ENCODE measurements at regions not wholly inside any gene's neighbourhood (a gene's known extent, or its start where the extent isn't known, plus 50 kb on each side); places are given as distances from the start of the nearest gene placed in this dataset. TPM values are rescaled to one million over a fixed set of nuclear protein-coding genes. Genes with fewer than 3 reads are reported as not detected.

DNA sequence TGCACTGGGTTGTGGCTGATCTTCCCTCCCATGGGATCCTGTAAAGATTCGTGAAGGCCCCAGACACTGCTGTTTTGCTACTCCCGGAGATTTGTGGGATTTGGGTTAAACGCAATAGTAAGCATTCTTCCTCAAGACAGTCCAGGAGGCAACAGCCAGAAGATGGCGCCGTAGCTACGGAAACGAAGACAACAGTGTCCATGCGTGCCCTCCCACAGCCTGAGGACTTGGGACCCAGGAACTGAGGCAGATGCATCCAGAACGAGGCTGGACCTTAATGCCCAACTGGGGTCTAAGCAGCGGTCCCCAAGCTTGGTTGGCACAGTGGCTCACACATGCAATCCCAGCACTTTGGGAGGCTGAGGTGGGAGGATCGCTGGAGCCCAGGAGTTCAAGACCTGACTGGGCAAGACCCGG, 57.6 kb upstream of the ZNF507 start:
- no CpG with 5 or more reads among the region's 12 CpGs for WGBS (ENCODE audit: extremely low coverage, insufficient coverage, low lambda C conversion rate)
- DNase-seq, result peak; percentile 89
- H3K79me2 ChIP-seq (ENCODE audit: control insufficient read depth, insufficient read depth, low read length), result no peaks in the 10 kb centered on the region

DNA sequence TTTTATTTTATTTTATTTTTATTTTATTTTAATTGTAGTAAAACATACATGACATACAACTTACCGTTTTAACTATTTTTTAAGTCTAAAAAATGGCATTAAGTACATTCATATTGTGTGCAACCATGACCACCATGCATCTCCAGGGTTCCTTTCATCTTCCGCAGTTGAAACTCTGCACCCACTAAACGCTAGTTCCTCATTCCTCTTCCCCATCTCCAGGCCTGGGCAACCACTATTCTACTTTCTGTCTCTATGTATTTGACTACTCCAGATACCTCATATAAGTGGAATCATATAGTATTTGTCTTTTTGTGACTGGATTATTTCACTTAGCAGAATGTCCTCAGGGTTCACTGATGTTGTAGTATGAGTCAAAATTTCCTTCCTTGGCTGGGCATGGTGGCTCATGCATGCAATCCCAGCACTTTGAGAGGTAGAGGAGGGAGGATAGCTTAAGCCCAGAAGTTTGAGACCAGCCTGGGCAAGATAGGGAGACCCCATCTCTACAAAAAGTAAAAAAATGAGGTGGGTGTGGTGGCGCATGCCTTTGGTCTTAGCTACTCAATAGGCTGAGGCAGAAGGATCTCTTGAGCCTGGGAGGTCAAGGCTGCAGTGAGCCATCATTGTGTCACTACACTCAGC, 55.7 kb upstream of the ZNF507 start:
- Histone ChIP-seq H3K23ac (ENCODE audit: low read length) (no peak overlapping the region), H3K9ac (ENCODE audit: low read length) (no peak overlapping the region), H3K4me1 (ENCODE audit: control insufficient read depth, low read depth, low read length) (no peaks in the 10 kb centered on the region), H3K79me2 (ENCODE audit: control insufficient read depth, insufficient read depth, low read length) (no peaks in the 10 kb centered on the region), H4K8ac (ENCODE audit: low read depth, low read length) (no peak overlapping the region), H3K4me3 (ENCODE audit: low read length) (no peak overlapping the region), H3K4me2 (ENCODE audit: low read length) (no peak overlapping the region), H3K56ac (ENCODE audit: low read length) (no peak overlapping the region), H3K4ac (ENCODE audit: low read depth, low read length) (no peak overlapping the region), H2AK5ac (ENCODE audit: low read length) (no peak overlapping the region), H3K79me1 (ENCODE audit: low read length) (no peaks in the 10 kb centered on the region), H4K5ac (ENCODE audit: low read length) (no peak overlapping the region), H2BK120ac (ENCODE audit: low read depth, low read length) (no peak overlapping the region), H3K27me3 (ENCODE audit: insufficient read depth, low read length, poor library complexity) (no peaks in the 10 kb centered on the region), H3K27ac (ENCODE audit: low read depth, low read length) (no peak overlapping the region), H3K36me3 (ENCODE audit: control insufficient read depth, insufficient read depth, low read length) (no peaks in the 10 kb centered on the region), H2BK5ac (ENCODE audit: low read length) (no peak overlapping the region), H3K18ac (ENCODE audit: low read length) (no peak overlapping the region), H2BK15ac (replicated peaks; ENCODE audit: low read depth) (no peak overlapping the region)
- DNase-seq, result no peak
- no CpG with 5 or more reads among the region's 4 CpGs for WGBS (ENCODE audit: extremely low coverage, insufficient coverage, low lambda C conversion rate)

More for the DNA sequence above, 57.6 kb upstream of the ZNF507 start:
- Histone ChIP-seq H2BK120ac (ENCODE audit: low read depth, low read length) (no peak overlapping the region), H3K27ac (ENCODE audit: low read depth, low read length) (no peak overlapping the region), H4K8ac (ENCODE audit: low read depth, low read length) (no peak overlapping the region), H3K79me1 (ENCODE audit: low read length) (no peaks in the 10 kb centered on the region), H3K23ac (ENCODE audit: low read length) (no peak overlapping the region), H2BK5ac (ENCODE audit: low read length) (no peak overlapping the region), H2BK15ac (replicated peaks; ENCODE audit: low read depth) (no peak overlapping the region), H4K5ac (ENCODE audit: low read length) (no peak overlapping the region), H3K4me1 (ENCODE audit: control insufficient read depth, low read depth, low read length) (no peaks in the 10 kb centered on the region), H3K4me2 (ENCODE audit: low read length) (no peak overlapping the region), H3K9ac (ENCODE audit: low read length) (no peak overlapping the region), H3K18ac (ENCODE audit: low read length) (no peak overlapping the region), H2AK5ac (ENCODE audit: low read length) (no peak overlapping the region), H3K4me3 (ENCODE audit: low read length) (no peak overlapping the region), H3K36me3 (ENCODE audit: control insufficient read depth, insufficient read depth, low read length) (no peaks in the 10 kb centered on the region), H3K56ac (ENCODE audit: low read length) (no peak overlapping the region), H3K4ac (ENCODE audit: low read depth, low read length) (no peak overlapping the region), H3K27me3 (ENCODE audit: insufficient read depth, low read length, poor library complexity) (no peaks in the 10 kb centered on the region)

DNA sequence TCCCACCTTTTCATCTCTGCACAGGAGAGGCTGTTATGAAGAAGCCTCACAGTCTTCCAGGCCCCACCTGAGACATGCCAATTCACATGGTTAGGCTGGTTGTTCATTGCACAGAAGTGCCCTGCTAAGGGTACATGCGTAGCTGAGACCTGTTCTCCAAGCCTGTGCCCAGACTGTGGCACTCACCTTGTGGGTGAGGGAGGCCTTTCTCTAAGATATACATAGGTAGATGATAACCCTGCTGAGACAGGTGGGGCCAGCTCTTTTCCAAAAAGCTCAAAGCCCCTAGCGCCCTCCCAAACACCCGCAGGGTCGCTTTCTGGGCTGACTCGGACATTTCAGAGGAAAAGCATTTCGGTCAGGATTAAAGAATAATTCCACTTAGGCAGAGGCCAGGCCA, 53.5 kb upstream of the ZNF507 start:
- Histone ChIP-seq H3K79me2 (ENCODE audit: control insufficient read depth, insufficient read depth, low read length) (no peaks in the 10 kb centered on the region), H2BK15ac (replicated peaks; ENCODE audit: low read depth) (no peak overlapping the region), H3K4me1 (ENCODE audit: control insufficient read depth, low read depth, low read length) (no peaks in the 10 kb centered on the region), H3K4me3 (ENCODE audit: low read length) (no peak overlapping the region), H3K27me3 (ENCODE audit: insufficient read depth, low read length, poor library complexity) (no peaks in the 10 kb centered on the region), H3K23ac (ENCODE audit: low read length) (no peak overlapping the region), H4K5ac (ENCODE audit: low read length) (no peak overlapping the region), H4K8ac (ENCODE audit: low read depth, low read length) (no peak overlapping the region), H3K4ac (ENCODE audit: low read depth, low read length) (no peak overlapping the region), H3K36me3 (ENCODE audit: control insufficient read depth, insufficient read depth, low read length) (no peaks in the 10 kb centered on the region), H3K9ac (ENCODE audit: low read length) (no peak overlapping the region), H3K79me1 (ENCODE audit: low read length) (no peaks in the 10 kb centered on the region), H2AK5ac (ENCODE audit: low read length) (no peak overlapping the region), H2BK120ac (ENCODE audit: low read depth, low read length) (no peak overlapping the region), H3K27ac (ENCODE audit: low read depth, low read length) (no peak overlapping the region), H3K4me2 (ENCODE audit: low read length) (no peak overlapping the region), H3K18ac (ENCODE audit: low read length) (no peak overlapping the region), H2BK5ac (ENCODE audit: low read length) (no peak overlapping the region), H3K56ac (ENCODE audit: low read length) (no peak overlapping the region)
- no peak for DNase-seq
- no CpG with 5 or more reads among the region's 6 CpGs for WGBS (ENCODE audit: extremely low coverage, insufficient coverage, low lambda C conversion rate)

DNA sequence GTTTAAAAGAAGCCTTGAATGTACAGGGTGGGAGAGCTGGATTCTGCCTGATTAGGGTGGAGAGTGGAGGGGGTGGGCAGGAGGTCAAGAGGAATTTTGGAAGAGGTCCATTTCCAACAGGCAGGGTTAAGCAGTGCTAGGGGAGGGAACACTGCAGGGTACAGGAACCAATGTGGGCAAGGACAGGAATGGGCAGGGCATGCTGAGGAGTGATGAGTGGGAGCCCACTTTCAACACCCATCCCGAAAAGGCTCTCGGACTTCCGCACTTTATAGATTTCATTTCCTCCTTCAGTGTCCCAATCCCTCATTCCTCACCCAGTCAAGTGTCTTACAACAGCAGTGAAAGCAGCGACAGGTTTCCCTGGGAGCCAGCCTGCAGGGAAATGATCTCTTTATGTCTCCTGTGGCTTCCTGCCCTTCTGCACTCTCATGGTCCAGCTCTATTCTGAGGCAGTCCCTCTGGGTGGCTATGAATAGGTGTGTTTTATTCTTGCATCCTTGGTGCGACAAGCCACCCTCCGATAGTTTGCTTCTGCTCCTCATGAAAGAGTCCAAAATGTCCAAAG, 50.5 kb upstream of the ZNF507 start:
- no peaks in the 10 kb centered on the region for H3K27me3 ChIP-seq (ENCODE audit: insufficient read depth, low read length, poor library complexity)
- H4K8ac ChIP-seq (ENCODE audit: low read depth, low read length), result no peak overlapping the region
- WGBS (ENCODE audit: extremely low coverage, insufficient coverage, low lambda C conversion rate), result no CpG with 5 or more reads among the region's 6 CpGs
- H3K18ac ChIP-seq (ENCODE audit: low read length), result no peak overlapping the region
- H3K4me2 ChIP-seq (ENCODE audit: low read length), result no peak overlapping the region
- H2BK120ac ChIP-seq (ENCODE audit: low read depth, low read length), result no peak overlapping the region
- H3K4me1 ChIP-seq (ENCODE audit: control insufficient read depth, low read depth, low read length), result no peaks in the 10 kb centered on the region
- no peak overlapping the region for H4K5ac ChIP-seq (ENCODE audit: low read length)
- no peak for DNase-seq
- no peak overlapping the region for H2BK5ac ChIP-seq (ENCODE audit: low read length)
- no peak overlapping the region for H3K4ac ChIP-seq (ENCODE audit: low read depth, low read length)
- no peak overlapping the region for H3K23ac ChIP-seq (ENCODE audit: low read length)
- H3K79me2 ChIP-seq (ENCODE audit: control insufficient read depth, insufficient read depth, low read length), result no peaks in the 10 kb centered on the region
- H3K27ac ChIP-seq (ENCODE audit: low read depth, low read length), result no peak overlapping the region
- no peak overlapping the region for H3K4me3 ChIP-seq (ENCODE audit: low read length)
- H2BK15ac ChIP-seq (replicated peaks; ENCODE audit: low read depth), result no peak overlapping the region
- H3K56ac ChIP-seq (ENCODE audit: low read length), result no peak overlapping the region
- H3K9ac ChIP-seq (ENCODE audit: low read length), result no peak overlapping the region
- no peak overlapping the region for H2AK5ac ChIP-seq (ENCODE audit: low read length)
- H3K79me1 ChIP-seq (ENCODE audit: low read length), result no peaks in the 10 kb centered on the region
- no peaks in the 10 kb centered on the region for H3K36me3 ChIP-seq (ENCODE audit: control insufficient read depth, insufficient read depth, low read length)

Small RNA genes lying in the stretch of these regions (small RNA-seq; reads per million reads assigned to genes)
- not detected for gene AC011456.1 (ENCODE audit: insufficient read depth)
- not detected for gene RNA5SP471 (ENCODE audit: insufficient read depth)
- gene RNA5SP472 (ENCODE audit: insufficient read depth), result not detected
- gene RNU6-967P (ENCODE audit: insufficient read depth), result not detected

Data from mesendoderm (in vitro differentiated cells).